ENCODE measurements at regions not wholly inside any gene's neighbourhood (a gene's known extent, or its start where the extent isn't known, plus 50 kb on each side); places are given as distances from the start of the nearest gene placed in this dataset.
"Not testable (repeated sequence)": the region's sequence is repeated elsewhere in the genome, so short reads cannot be mapped to it uniquely, and the experiment has no call there.

GRCh38 chr2:199558156-199558555, 100.4 kb upstream of the SATB2 start:
- no peak for DNase-seq

GRCh38 chr2:199556527-199557285, 99.0 kb upstream of the SATB2 start:
- no peak for DNase-seq

GRCh38 chr2:199554026-199554425, 96.3 kb upstream of the SATB2 start:
- no peak for DNase-seq

DNA sequence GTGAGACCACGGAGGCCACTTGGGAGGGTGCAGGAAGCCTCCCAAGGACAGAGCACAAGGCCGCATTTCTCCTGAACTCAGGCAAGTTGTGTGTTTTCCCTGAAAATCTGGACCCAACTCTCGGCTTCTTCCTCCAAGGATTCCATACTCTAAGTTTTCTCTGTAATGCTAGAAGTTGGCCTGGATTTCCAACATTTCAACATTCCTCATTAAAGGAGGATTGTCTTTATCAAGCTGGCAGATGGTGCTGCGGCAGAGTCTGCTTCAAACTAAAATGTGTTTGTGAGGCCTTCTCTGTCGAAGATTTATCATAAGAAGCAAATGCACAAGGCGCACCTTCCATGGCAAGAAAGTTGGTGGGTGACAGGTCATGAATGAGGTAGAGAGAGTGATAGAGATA, 94.4 kb upstream of the SATB2 start:
- DNase-seq, result no peak

DNA sequence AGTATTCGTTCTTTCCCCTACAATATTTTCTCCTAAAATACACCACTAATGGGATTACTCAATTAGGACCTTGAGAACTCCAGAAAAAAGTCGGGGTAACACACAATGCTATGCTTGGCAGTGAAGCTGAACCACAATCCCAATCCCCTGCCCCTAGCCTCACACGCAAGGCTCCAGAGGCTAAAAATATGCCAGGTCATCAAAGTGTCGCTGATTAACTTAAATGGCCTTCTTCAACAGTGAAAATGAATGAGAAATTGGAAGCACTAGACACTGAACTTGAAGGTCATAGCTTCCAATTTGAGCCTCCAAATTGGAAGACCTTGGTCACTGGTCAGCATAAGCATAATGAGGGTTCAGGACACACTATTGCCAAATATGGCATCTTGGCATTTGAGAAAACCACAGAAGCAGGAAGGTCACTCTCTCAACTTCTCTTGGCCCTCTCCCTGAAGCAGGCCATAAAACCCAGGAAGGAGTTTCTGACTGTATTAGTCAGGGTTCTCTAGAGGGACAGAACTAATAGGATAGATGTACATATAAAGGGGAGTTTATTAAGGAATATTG, 86.0 kb upstream of the SATB2 start:
- no peak for DNase-seq

DNA sequence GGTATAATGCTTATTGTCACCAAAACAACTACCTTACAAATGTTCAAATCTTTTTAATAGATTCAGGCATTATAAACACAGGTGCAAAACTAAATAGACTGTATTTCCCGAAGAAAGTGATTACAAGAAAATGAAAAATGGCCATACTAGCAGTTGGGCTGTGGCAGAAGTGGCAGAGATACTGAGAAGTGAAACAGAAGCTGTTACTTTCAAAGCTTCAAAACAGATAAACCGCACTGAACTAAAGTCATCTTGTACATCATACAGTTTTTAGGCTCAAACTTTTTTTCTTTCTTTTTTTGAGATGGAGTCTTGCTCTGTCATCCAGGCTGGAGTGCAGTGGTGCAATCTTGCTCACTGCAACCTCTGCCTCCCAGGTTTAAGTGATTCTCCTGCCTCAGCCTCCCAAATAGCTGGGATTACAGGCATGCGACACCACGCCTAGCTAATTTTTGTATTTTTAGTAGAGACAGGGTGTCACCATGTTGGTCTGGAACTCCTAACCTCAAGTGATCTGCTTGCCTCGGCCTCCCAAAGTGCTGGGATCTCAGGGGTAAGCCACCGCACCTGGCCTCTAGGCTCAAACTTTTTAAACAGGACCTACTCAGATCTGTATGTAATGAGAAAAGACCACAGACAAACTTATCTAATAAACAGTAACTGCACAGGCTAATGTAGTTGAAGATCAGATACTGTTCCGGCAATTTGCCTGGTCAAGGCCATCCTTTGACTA, 77.9 kb upstream of the SATB2 start:
- DNase-seq, result no peak

- not testable (repeated sequence) for DNase-seq
Measured at GRCh38 chr2:199533873-199534272, 76.1 kb upstream of the SATB2 start.

- DNase-seq, result no peak
Measured at GRCh38 chr2:199527071-199527470, 69.3 kb upstream of the SATB2 start.

DNA sequence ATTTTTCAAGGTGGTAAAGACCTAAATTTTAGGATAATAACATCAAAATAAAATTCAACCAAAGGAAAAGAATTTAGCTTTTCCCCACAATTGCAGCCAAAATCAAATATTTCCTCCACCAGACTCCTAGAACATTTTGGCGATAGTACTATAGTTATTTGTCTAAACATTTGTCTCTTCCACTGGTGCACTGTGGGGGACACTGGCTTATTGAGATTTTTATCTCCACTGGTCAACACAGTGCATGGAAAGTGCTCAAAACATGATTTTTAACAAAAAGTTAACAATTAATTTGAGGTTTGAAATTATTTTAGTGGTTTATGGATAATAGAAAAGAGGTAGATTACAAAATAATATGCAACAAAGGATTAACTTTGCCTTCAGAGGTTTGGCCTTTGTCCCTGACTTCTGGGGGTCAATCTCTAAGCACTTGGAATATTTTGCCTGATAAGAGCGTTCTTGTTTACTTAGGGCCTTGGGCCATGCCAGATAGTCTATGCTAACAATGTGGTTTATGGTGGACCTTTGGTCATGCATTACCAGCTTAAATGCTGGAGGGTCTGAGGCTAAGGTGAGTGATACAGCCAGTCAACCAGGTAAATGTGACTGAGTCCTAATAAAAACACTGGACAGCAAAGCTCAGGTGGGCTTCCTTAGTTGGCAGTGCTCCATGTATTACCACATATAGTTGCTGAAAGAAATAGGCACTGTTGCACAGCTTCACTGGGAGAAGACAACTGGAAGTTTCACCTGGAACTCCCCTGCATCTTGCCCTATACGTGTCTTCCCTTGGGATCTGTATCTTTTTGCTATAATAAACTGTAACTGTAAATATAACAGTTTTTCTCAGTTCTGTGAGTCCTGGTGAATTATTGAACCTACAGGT, 67.2 kb upstream of the SATB2 start:
- DNase-seq, result no peak

DNA sequence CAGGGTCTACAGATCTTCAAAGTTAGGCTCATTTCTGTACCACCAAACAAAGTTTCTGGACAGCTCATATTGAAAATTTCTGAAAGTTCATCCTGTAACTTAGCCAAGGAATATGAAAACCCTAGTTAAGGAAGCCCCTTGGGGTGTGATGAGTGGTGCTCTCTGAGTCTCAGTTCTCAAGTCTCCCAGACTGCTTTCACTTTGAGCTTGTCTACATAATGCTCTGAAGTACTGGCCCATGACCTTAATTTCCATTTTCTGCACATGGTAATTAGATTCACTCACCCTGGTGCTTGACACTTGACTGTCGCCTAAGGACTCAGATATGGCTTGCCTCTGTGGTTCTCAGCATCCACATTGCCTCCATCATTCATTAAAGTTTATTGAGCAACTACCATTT, 51.7 kb upstream of the SATB2 start:
- DNase-seq, result no peak

All from NCI-H510A treated with DMSO at 0.1 percent for 48 hours (cell line).